ENCODE measurements at regions not wholly inside any gene's neighbourhood (a gene's known extent, or its start where the extent isn't known, plus 50 kb on each side); places are given as distances from the start of the nearest gene placed in this dataset.

- no peak overlapping the region for H3K27ac ChIP-seq (ENCODE audit: low read depth in 1 of 2, low read length in 2 of 2)
- no peaks in the 10 kb centered on the region for H3K36me3 ChIP-seq (ENCODE audit: control insufficient read depth in 1 of 2, insufficient read depth in 2 of 2, low read length in 1 of 2)
- H3K4me1 ChIP-seq (ENCODE audit: control insufficient read depth in 1 of 2, insufficient read depth in 2 of 2, low read length in 2 of 2) = no peaks in the 10 kb centered on the region
- DNase-seq (no peak), ATAC-seq (ENCODE audit: low FRiP score) (no peak)
- no peaks in the 10 kb centered on the region for H3K27me3 ChIP-seq (ENCODE audit: control insufficient read depth in 1 of 2, insufficient read depth in 2 of 2, low read length in 1 of 2)
- WGBS, 2 donors = 40 to 49% methylated on average over 2 of the region's 2 CpGs
- intact Hi-C loops (cut with DNase I) = no loop called here
- H3K9me3 ChIP-seq (ENCODE audit: control insufficient read depth, low read length) = peaks cover 1% of the 10 kb centered on the region
- H3K4me3 ChIP-seq (ENCODE audit: low read length in 2 of 2) = no peak overlapping the region
Measured at GRCh38 chr5:167673942-167674341, 617.5 kb upstream of the WWC1 start.

- H3K4me3 ChIP-seq (ENCODE audit: low read length in 2 of 2) = no peak overlapping the region
- ATAC-seq (ENCODE audit: low FRiP score) (no peak), DNase-seq (no peak)
- no peak overlapping the region for H3K27ac ChIP-seq (ENCODE audit: low read depth in 1 of 2, low read length in 2 of 2)
- H3K36me3 ChIP-seq (ENCODE audit: control insufficient read depth in 1 of 2, insufficient read depth in 2 of 2, low read length in 1 of 2) = no peaks in the 10 kb centered on the region
- H3K4me1 ChIP-seq (ENCODE audit: control insufficient read depth in 1 of 2, insufficient read depth in 2 of 2, low read length in 2 of 2) = no peaks in the 10 kb centered on the region
- H3K27me3 ChIP-seq (ENCODE audit: control insufficient read depth in 1 of 2, insufficient read depth in 2 of 2, low read length in 1 of 2) = no peaks in the 10 kb centered on the region
- intact Hi-C loops (cut with DNase I) = no loop called here
- WGBS, 2 donors = 54 to 61% methylated on average over 3 of the region's 3 CpGs
- peaks cover 4% of the 10 kb centered on the region for H3K9me3 ChIP-seq (ENCODE audit: control insufficient read depth, low read length)
Measured at GRCh38 chr5:167678481-167678880, 613.0 kb upstream of the WWC1 start.

DNA sequence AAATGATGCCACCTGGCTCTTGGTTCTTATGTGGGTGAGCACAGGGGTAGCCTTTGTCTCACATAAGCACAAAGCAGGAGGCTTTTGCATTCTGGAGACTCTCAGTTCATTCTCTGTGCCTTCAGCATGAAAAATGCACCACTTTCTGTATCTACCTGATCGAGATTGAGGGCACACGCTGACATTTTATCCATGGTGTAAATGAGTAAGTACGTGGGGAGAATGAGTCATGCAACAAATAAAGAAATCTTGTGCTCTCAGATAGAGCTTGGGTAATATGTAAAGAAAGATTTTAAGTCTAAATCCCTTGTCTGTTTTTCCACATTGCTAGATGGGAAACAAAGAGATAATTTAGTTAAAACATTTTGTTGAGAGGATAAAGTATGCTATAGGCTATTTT, 607.2 kb upstream of the WWC1 start:
- 72 to 80% methylated on average over 3 of the region's 3 CpGs for WGBS, 2 donors
- Histone ChIP-seq H3K4me3 (ENCODE audit: low read length in 2 of 2) (no peak overlapping the region), H3K27me3 (ENCODE audit: control insufficient read depth in 1 of 2, insufficient read depth in 2 of 2, low read length in 1 of 2) (no peaks in the 10 kb centered on the region), H3K27ac (ENCODE audit: low read depth in 1 of 2, low read length in 2 of 2) (no peak overlapping the region), H3K36me3 (ENCODE audit: control insufficient read depth in 1 of 2, insufficient read depth in 2 of 2, low read length in 1 of 2) (no peaks in the 10 kb centered on the region), H3K9me3 (ENCODE audit: control insufficient read depth, low read length) (peaks cover 3% of the 10 kb centered on the region), H3K4me1 (ENCODE audit: control insufficient read depth in 1 of 2, insufficient read depth in 2 of 2, low read length in 2 of 2) (no peaks in the 10 kb centered on the region)
- no peak for ATAC-seq (ENCODE audit: low FRiP score)
- DNase-seq = no peak
- intact Hi-C loops (cut with DNase I) = no loop called here

DNA sequence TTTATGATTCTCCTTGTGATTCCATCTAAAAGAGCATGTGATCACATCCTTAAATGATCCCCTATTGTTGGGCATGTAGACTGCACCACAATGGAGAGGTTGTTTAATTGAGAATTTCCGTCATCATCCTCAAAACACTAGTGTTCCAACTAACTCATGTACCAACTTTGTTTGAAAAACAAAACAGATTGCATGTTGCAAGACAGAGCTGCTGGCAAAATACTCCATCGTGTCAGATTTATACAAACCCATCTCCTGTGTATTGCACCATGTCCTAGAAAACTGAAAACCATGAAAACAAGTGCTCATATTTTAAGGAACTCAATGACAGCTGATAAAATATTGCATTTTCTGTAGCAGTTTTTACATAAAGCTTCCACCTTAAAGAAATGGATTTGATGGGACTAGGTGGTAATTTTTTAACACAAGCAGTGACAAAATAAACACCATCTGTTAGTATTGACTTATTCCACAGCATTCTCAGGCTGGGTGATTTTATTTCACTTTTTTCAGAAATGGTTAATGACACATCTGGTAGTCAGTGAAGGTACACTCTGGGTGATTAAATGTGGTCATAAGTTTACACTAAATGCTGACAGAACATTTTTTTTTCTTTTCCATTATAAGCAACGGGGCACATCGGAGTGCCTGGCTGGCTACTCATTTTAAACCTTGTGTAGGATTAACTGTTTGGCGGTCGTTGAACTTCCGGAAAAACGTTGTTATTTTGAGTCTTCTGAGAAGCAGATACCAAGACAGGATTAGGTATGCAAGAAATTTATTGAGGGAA, 602.9 kb upstream of the WWC1 start:
- no peak for DNase-seq
- Histone ChIP-seq H3K9me3 (ENCODE audit: control insufficient read depth, low read length) (no peaks in the 10 kb centered on the region), H3K4me3 (ENCODE audit: low read length in 2 of 2) (no peak overlapping the region), H3K27me3 (ENCODE audit: control insufficient read depth in 1 of 2, insufficient read depth in 2 of 2, low read length in 1 of 2) (no peaks in the 10 kb centered on the region), H3K27ac (ENCODE audit: low read depth in 1 of 2, low read length in 2 of 2) (no peak overlapping the region), H3K4me1 (ENCODE audit: control insufficient read depth in 1 of 2, insufficient read depth in 2 of 2, low read length in 2 of 2) (no peaks in the 10 kb centered on the region), H3K36me3 (ENCODE audit: control insufficient read depth in 1 of 2, insufficient read depth in 2 of 2, low read length in 1 of 2) (no peaks in the 10 kb centered on the region)
- ATAC-seq (ENCODE audit: low FRiP score) = no peak
- WGBS, 2 donors = 57 to 71% methylated on average over 8 of the region's 8 CpGs
- intact Hi-C loops (cut with DNase I) = no loop called here

GRCh38 chr5:167694325-167695147, 596.9 kb upstream of the WWC1 start:
- intact Hi-C loops (cut with DNase I) = no loop called here
- H3K4me1 ChIP-seq (ENCODE audit: control insufficient read depth in 1 of 2, insufficient read depth in 2 of 2, low read length in 2 of 2) = no peaks in the 10 kb centered on the region
- WGBS, 2 donors = 90 to 91% methylated on average over 5 of the region's 5 CpGs
- H3K36me3 ChIP-seq (ENCODE audit: control insufficient read depth in 1 of 2, insufficient read depth in 2 of 2, low read length in 1 of 2) = no peaks in the 10 kb centered on the region
- H3K4me3 ChIP-seq (ENCODE audit: low read length in 2 of 2) = no peak overlapping the region
- DNase-seq (no peak), ATAC-seq (ENCODE audit: low FRiP score) (no peak)
- no peaks in the 10 kb centered on the region for H3K9me3 ChIP-seq (ENCODE audit: control insufficient read depth, low read length)
- H3K27me3 ChIP-seq (ENCODE audit: control insufficient read depth in 1 of 2, insufficient read depth in 2 of 2, low read length in 1 of 2) = no peaks in the 10 kb centered on the region
- no peak overlapping the region for H3K27ac ChIP-seq (ENCODE audit: low read depth in 1 of 2, low read length in 2 of 2)

GRCh38 chr5:167696558-167697314, 594.7 kb upstream of the WWC1 start:
- Histone ChIP-seq H3K27me3 (ENCODE audit: control insufficient read depth in 1 of 2, insufficient read depth in 2 of 2, low read length in 1 of 2) (no peaks in the 10 kb centered on the region), H3K36me3 (ENCODE audit: control insufficient read depth in 1 of 2, insufficient read depth in 2 of 2, low read length in 1 of 2) (no peaks in the 10 kb centered on the region), H3K4me1 (ENCODE audit: control insufficient read depth in 1 of 2, insufficient read depth in 2 of 2, low read length in 2 of 2) (no peaks in the 10 kb centered on the region), H3K4me3 (ENCODE audit: low read length in 2 of 2) (no peak overlapping the region), H3K27ac (ENCODE audit: low read depth in 1 of 2, low read length in 2 of 2) (no peak overlapping the region), H3K9me3 (ENCODE audit: control insufficient read depth, low read length) (no peaks in the 10 kb centered on the region)
- intact Hi-C loops (cut with DNase I) = no loop called here
- DNase-seq (no peak), ATAC-seq (ENCODE audit: low FRiP score) (no peak)
- WGBS, 2 donors = 88 to 93% methylated on average over 10 of the region's 10 CpGs

DNA sequence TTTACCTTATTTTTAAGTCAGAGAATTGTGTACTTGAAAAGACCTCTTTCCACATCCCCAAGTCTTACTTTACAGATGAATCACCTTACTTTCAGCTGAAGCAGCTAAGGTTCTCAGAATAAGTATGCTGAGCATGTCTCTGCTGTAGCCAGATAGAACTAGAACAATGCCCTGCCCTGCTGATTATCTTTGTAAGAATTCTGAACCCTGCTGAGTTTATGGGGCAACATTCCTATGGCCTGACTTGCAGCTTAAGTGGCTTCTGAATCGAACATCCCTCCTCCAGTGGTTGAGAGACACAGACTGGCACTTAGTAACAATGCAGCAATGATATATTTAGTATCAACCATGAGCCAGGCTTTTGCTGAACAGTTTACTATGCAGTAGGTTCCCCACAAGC, 592.0 kb upstream of the WWC1 start:
- peaks cover 0 to 1% of the 10 kb centered on the region in 2 donors for H3K27me3 ChIP-seq (ENCODE audit: control insufficient read depth in 1 of 2, insufficient read depth in 2 of 2, low read length in 1 of 2)
- ATAC-seq (ENCODE audit: low FRiP score) = no peak
- no peak overlapping the region for H3K4me3 ChIP-seq (ENCODE audit: low read length in 2 of 2)
- no peaks in the 10 kb centered on the region for H3K9me3 ChIP-seq (ENCODE audit: control insufficient read depth, low read length)
- H3K27ac ChIP-seq (ENCODE audit: low read depth in 1 of 2, low read length in 2 of 2) = no peak overlapping the region
- intact Hi-C loops (cut with DNase I) = no loop called here
- H3K36me3 ChIP-seq (ENCODE audit: control insufficient read depth in 1 of 2, insufficient read depth in 2 of 2, low read length in 1 of 2) = no peaks in the 10 kb centered on the region
- 3 to 6% methylated on average over 1 of the region's 1 CpG for WGBS, 2 donors
- no peaks in the 10 kb centered on the region for H3K4me1 ChIP-seq (ENCODE audit: control insufficient read depth in 1 of 2, insufficient read depth in 2 of 2, low read length in 2 of 2)
- DNase-seq = no peak

DNA sequence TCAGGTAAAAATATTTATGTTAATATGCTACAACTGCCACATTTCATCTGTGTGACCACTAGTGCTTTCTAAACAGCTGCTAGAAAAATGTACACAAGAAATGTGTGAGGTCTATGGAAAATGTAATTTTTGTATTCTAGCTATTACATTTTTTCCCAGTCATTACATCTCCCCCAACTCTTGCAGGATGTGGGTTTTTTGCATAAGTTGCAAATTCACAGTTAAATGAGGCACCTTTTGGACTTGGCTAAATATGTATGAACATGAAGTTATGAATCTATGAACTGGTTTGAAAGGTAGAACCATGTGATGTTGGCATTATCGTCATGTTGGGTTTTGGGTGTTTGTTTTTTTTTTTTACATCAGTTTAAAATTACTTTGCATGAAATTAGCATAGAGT, 590.4 kb upstream of the WWC1 start:
- Histone ChIP-seq H3K27ac (ENCODE audit: low read depth in 1 of 2, low read length in 2 of 2) (no peak overlapping the region), H3K4me3 (ENCODE audit: low read length in 2 of 2) (no peak overlapping the region), H3K36me3 (ENCODE audit: control insufficient read depth in 1 of 2, insufficient read depth in 2 of 2, low read length in 1 of 2) (no peaks in the 10 kb centered on the region), H3K9me3 (ENCODE audit: control insufficient read depth, low read length) (no peaks in the 10 kb centered on the region), H3K4me1 (ENCODE audit: control insufficient read depth in 1 of 2, insufficient read depth in 2 of 2, low read length in 2 of 2) (no peaks in the 10 kb centered on the region), H3K27me3 (ENCODE audit: control insufficient read depth in 1 of 2, insufficient read depth in 2 of 2, low read length in 1 of 2) (peaks cover 0 to 1% of the 10 kb centered on the region in 2 donors)
- ATAC-seq (ENCODE audit: low FRiP score) = no peak
- intact Hi-C loops (cut with DNase I) = no loop called here
- no peak for DNase-seq
- WGBS, 2 donors = 87 to 96% methylated on average over 1 of the region's 1 CpG

Measured in aorta (tissue), 5 donors.